Heart left ventricle (tissue), 16 donors: ENCODE measurements at regions not wholly inside any gene's neighbourhood (a gene's known extent, or its start where the extent isn't known, plus 50 kb on each side); places are given as distances from the start of the nearest gene placed in this dataset.

Experiments used
- ATAC-seq, 4 donors: fragments of 200-7000 bp; cut with Tn5 transposase; one replicate each; pipeline ENCODE4 v1.9.1; 2020 to 2022; ENCODE audit warnings: moderate library complexity in 4 of 4, mild to moderate bottlenecking in 3 of 4, moderate number of reproducible peaks in 1 of 4
- DNase-seq, 5 donors: peaks; one replicate each; pipeline ENCODE4 v3.0.0-alpha.2; 2020
- H3K27ac ChIP-seq, 12 donors: fragments of 200-600 bp; sonication (generic) in 4 of 12; one replicate each; pipeline versions ENCODE4 v1.5.0 to v1.8.0; 2016 to 2022; ENCODE audit warnings: mild to moderate bottlenecking in 2 of 12
- H3K27me3 ChIP-seq, 9 donors: fragments of 200-600 bp; sonication (generic) in 2 of 9; one replicate each; pipeline versions ENCODE4 v1.5.1 to v1.8.0; 2016 to 2022; ENCODE audit warnings: mild to moderate bottlenecking in 3 of 9
- H3K36me3 ChIP-seq, 9 donors: fragments of 200-600 bp; sonication (generic) in 2 of 9; one replicate each; pipeline versions ENCODE4 v1.5.0 to v1.8.0; 2018 to 2022; ENCODE audit warnings: mild to moderate bottlenecking in 2 of 9
- H3K4me1 ChIP-seq, 12 donors: fragments of 200-600 bp; sonication (generic) in 4 of 12; one replicate each; pipeline versions ENCODE4 v1.5.0 to v1.8.0; 2016 to 2022; ENCODE audit warnings: mild to moderate bottlenecking in 3 of 12
- H3K4me3 ChIP-seq, 12 donors: fragments of 200-600 bp; sonication (generic) in 4 of 12; one replicate each; pipeline versions ENCODE4 v1.5.0 to v1.8.0; 2017 to 2022; ENCODE audit warnings: mild to moderate bottlenecking in 9 of 12, moderate library complexity in 4 of 12
- H3K9me3 ChIP-seq, 12 donors: fragments of 200-600 bp; sonication (generic) in 4 of 12; one replicate each; pipeline versions ENCODE4 v1.5.0 to v1.8.0; 2016 to 2022; ENCODE audit warnings: mild to moderate bottlenecking in 1 of 12
- POLR2A ChIP-seq, 2 donors: fragments of 450-650 bp; IDR thresholded peaks; one replicate each; pipeline ENCODE4 v1.6.1; 2017; ENCODE audit warnings: antibody characterized with exemption in 2 of 2, mild to moderate bottlenecking in 2 of 2, moderate library complexity in 2 of 2
- WGBS, 4 donors: extraction: QIAGEN DNeasy Blood & Tissue Kit in 2 of 4; methylation state at CpG; one replicate each; pipeline versions ENCODE4 v1.1.5 to v1.1.7; 2013 to 2018; 5-methylcytosine and 5-hydroxymethylcytosine counted together
- intact Hi-C, 10 donors: fragments of 100-400 bp; cut with DNase I; formaldehyde crosslinking; loops; one replicate each; pipeline versions ENCODE4 v1.11.1 to v1.14.2; 2022
- TF ChIP-seq, protein P1 (sequence below), 12 donors: fragments of 200-600 bp; sonication (generic) in 4 of 12; IDR thresholded peaks; one replicate each; pipeline versions ENCODE4 v1.5.0 to v1.8.0; 2018 to 2022; ENCODE audit warnings: antibody characterized with exemption in 12 of 12, mild to moderate bottlenecking in 5 of 12
- donor health status: ischemic (EF 13 %, LVEDD 7.1; RV severe dilation, severe dysfunction).
- donor health status: healthy with polysubstance abuse.
- donor health status: DM: no; HTN: yes; CAD: no.
- donor health status: DM: no; HTN: no; CAD: no.
- donor health status: ischemic (EF 25% LVEDD 6.9; RV normal size, moderate dysfunction).
- donor health status: ischemic (EF 25% LVEDD 5.7; RV mildly dilated, moderate dysfunction).
- donor health status: healthy.
- donor health status: DM: yes; HTN: yes; CAD: no.
- donor health status: ischemic (EF 35%, LVEDD 5.7; RV mildly dilated, moderate dysfunction).
- donor health status: nonischemic (EF 11% LVEDD 7.7; RV severe dilation, severe dysfunction).
- donor health status: DM: yes; HTN: yes; CAD: no.
- donor health status: PGD.
- donor health status: ischemic (EF 29% LVEDD 5.4; RV normal size, mild dysfunction).
- donor health status: nonischemic (EF 23%, LVEDD 6.1; RV moderate dilation, normal function).

DNA sequence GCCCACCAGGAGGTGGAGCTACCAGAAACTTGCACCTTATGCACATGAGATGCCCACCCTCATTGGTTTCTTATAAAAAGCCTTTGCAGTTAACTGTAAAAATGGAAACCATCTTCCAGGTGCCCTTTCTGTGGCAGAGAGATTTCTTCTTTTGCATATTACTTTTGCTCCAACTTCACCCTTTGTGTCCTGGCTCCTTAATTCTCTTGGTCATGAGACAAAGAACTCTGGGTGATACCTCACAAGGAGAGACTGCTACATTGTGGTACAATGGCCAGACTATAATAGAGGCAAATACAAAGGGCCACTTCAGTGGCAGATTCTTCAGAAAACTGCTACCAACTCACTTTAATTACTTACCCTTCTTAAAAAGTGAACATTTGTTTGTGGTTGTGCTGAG is 76.4 kb upstream of the PTER start:
- TF ChIP-seq, protein P1, sequence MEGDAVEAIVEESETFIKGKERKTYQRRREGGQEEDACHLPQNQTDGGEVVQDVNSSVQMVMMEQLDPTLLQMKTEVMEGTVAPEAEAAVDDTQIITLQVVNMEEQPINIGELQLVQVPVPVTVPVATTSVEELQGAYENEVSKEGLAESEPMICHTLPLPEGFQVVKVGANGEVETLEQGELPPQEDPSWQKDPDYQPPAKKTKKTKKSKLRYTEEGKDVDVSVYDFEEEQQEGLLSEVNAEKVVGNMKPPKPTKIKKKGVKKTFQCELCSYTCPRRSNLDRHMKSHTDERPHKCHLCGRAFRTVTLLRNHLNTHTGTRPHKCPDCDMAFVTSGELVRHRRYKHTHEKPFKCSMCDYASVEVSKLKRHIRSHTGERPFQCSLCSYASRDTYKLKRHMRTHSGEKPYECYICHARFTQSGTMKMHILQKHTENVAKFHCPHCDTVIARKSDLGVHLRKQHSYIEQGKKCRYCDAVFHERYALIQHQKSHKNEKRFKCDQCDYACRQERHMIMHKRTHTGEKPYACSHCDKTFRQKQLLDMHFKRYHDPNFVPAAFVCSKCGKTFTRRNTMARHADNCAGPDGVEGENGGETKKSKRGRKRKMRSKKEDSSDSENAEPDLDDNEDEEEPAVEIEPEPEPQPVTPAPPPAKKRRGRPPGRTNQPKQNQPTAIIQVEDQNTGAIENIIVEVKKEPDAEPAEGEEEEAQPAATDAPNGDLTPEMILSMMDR (IDR thresholded peaks at IDR 0.05), result no peak
- no peak for TF ChIP-seq POLR2A (IDR thresholded peaks at IDR 0.05)
- no peaks in the 10 kb centered on the region for H3K36me3 ChIP-seq
- intact Hi-C loops, result no loop called here
- H3K4me3 ChIP-seq, result no peak overlapping the region
- peaks cover 0 to 14% (median 1%) of the 10 kb centered on the region in 12 donors for H3K9me3 ChIP-seq
- no peak overlapping the region for H3K27ac ChIP-seq
- no peaks in the 10 kb centered on the region for H3K27me3 ChIP-seq
- no peak for DNase-seq
- H3K4me1 ChIP-seq, result no peaks in the 10 kb centered on the region
- no peak for ATAC-seq

DNA sequence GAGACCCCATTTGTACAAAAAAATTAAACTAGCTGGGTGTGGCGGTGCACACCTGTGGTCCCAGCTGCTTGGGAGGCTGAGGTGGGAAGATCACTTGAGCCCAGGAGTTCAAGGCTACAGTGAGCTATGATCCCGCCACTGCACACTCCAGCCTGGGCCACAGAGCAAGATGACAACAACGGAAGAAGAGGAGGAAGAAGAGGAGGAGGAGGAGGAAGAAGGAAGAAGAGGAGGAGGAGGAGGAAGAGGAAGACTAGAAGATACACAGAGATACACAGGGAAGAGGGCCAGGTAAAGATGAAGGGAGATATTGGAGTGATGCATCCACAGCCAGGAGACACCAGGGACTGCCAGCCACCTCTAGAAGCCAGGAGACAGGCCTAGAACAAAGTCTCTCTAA is 75.7 kb upstream of the PTER start:
- H3K27ac ChIP-seq, result no peak overlapping the region
- intact Hi-C loops, result no loop called here
- no peak for DNase-seq
- H3K9me3 ChIP-seq, result peaks cover 0 to 14% (median 1%) of the 10 kb centered on the region in 12 donors
- H3K27me3 ChIP-seq, result no peaks in the 10 kb centered on the region
- no peaks in the 10 kb centered on the region for H3K4me1 ChIP-seq
- no peak for TF ChIP-seq POLR2A (IDR thresholded peaks at IDR 0.05)
- TF ChIP-seq, protein P1 (IDR thresholded peaks at IDR 0.05), result no peak
- no peak for ATAC-seq
- H3K4me3 ChIP-seq, result no peak overlapping the region
- H3K36me3 ChIP-seq, result no peaks in the 10 kb centered on the region
- 85 to 91% (median 89%) methylated on average over 3 of the region's 3 CpGs for WGBS, 4 donors

DNA sequence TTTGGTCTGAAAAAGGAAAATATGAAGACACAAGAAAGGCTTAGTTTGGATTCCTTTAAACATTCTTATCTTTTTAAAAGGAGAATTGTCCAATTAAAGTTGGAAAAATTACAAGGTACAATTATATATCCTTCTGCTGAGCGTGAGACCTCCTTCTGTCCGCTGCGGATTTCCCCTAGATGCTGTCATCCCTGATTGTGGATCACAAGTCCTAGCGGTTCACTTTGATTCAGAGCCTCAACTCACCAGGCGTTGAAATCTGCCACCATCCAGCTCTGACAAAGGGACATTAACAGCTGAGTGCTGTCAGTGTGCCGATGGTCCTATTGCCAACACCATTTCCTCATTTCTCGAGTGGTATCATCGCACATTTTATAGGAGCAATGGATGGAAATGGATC is 73.1 kb upstream of the PTER start:
- ATAC-seq, result no peak
- DNase-seq, result no peak
- Histone ChIP-seq H3K36me3 (no peaks in the 10 kb centered on the region), H3K4me3 (no peak overlapping the region), H3K9me3 (peaks cover 0 to 14% (median 1%) of the 10 kb centered on the region in 12 donors), H3K4me1 (no peaks in the 10 kb centered on the region), H3K27me3 (peaks cover 0 to 5% (median 0%) of the 10 kb centered on the region in 9 donors), H3K27ac (no peak overlapping the region)
- intact Hi-C loops, result no loop called here
- WGBS, 4 donors, result 70 to 81% (median 74%) methylated on average over 8 of the region's 8 CpGs
- TF ChIP-seq, protein P1 (IDR thresholded peaks at IDR 0.05), result no peak
- no peak for TF ChIP-seq POLR2A (IDR thresholded peaks at IDR 0.05)

DNA sequence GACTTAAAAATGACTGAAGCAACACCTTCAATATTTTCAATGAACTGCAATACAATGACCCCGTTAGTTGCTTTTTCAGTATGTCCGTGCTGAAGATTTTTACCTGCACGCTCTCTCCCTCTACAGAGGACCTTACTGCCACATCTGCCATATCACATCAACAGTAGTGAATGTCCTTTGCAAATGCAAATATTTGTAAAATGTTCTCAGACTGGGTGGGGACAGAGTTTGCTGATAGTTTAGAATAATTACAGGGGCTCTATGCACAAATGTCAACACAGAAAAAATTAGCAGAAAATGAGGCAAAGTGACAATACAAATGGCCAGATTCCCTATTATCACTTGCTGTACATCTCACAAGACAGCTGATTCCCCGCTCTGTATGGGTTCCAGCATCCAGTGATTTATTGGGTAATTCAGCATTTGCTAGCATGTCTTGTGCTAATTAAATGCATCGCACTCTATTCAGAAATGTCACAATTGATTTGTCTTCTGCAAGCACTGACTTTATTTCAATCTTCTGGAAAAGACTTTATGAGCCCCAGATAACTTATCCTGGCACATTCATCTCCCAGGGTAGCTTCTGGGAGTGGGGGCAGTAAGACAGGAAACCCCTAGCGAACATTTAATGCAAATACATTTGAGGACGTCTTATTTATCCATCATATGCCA is 69.1 kb upstream of the PTER start:
- WGBS, 4 donors, result 79 to 87% (median 85%) methylated on average over 7 of the region's 7 CpGs
- Histone ChIP-seq H3K4me3 (no peak overlapping the region), H3K9me3 (peaks cover 0 to 6% (median 0%) of the 10 kb centered on the region in 12 donors), H3K27me3 (peaks cover 0 to 12% (median 0%) of the 10 kb centered on the region in 9 donors), H3K4me1 (no peaks in the 10 kb centered on the region), H3K36me3 (no peaks in the 10 kb centered on the region), H3K27ac (no peak overlapping the region)
- DNase-seq (no peak), ATAC-seq (no peak)
- TF ChIP-seq, protein P1 (IDR thresholded peaks at IDR 0.05), result no peak
- TF ChIP-seq POLR2A (IDR thresholded peaks at IDR 0.05), result no peak
- intact Hi-C loops, result no loop called here
